ENCODE measurements at regions not wholly inside any gene's neighbourhood (a gene's known extent, or its start where the extent isn't known, plus 50 kb on each side); places are given as distances from the start of the nearest gene placed in this dataset.

DNA sequence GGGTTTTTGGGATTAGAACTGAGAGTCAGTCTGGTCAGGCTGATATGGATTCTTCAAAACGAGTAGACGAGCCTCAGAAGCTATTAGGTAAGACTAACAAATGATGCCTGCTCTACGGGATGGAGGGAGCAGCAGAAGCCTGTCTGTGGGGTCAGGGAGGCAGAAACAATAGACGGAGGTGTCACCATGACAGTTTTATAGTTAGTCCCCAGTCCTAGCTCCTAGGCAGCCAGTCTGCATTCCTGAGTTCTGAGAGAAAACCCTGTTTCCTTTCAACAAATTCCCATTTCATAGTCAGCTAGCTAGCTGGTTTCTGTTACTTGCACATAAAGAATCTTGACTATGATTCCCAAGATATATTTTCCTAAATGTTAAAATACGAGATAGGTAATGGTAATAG is 542.1 kb downstream of the PID1 start:
- Histone ChIP-seq H3K27ac (ENCODE audit: low read length) (no peak overlapping the region), H3K9me3 (ENCODE audit: control insufficient read depth, insufficient read depth, low read depth, low read length) (no peaks in the 10 kb centered on the region), H3K4me1 (ENCODE audit: control insufficient read depth, insufficient read depth, low read length) (no peaks in the 10 kb centered on the region), H3K27me3 (ENCODE audit: control insufficient read depth, insufficient read depth, low read length) (no peaks in the 10 kb centered on the region), H3K36me3 (ENCODE audit: control insufficient read depth, insufficient read depth, low read length) (no peaks in the 10 kb centered on the region), H3K4me3 (ENCODE audit: low read depth in 2 of 2, low read length in 2 of 2) (no peak overlapping the region)
- DNase-seq (ENCODE audit: low read depth, low spot score) (no peak), ATAC-seq (no peak)
- CTCF ChIA-PET = no interaction called here
- in situ Hi-C loops (cut with HindIII; ENCODE audit: low pct_unique_long_range_greater_than_20kb, low sequenced_read_pairs) (no loop called here), intact Hi-C loops (cut with micrococcal nuclease; ENCODE audit: unreplicated experiment) (no loop called here)
- POLR2A ChIA-PET = no interaction called here
- TF ChIP-seq SIN3A (IDR thresholded peaks at IDR 0.05; ENCODE audit: borderline replicate concordance, insufficient read depth, low read depth, low read length) = no peak
- TF ChIP-seq, protein P1, sequence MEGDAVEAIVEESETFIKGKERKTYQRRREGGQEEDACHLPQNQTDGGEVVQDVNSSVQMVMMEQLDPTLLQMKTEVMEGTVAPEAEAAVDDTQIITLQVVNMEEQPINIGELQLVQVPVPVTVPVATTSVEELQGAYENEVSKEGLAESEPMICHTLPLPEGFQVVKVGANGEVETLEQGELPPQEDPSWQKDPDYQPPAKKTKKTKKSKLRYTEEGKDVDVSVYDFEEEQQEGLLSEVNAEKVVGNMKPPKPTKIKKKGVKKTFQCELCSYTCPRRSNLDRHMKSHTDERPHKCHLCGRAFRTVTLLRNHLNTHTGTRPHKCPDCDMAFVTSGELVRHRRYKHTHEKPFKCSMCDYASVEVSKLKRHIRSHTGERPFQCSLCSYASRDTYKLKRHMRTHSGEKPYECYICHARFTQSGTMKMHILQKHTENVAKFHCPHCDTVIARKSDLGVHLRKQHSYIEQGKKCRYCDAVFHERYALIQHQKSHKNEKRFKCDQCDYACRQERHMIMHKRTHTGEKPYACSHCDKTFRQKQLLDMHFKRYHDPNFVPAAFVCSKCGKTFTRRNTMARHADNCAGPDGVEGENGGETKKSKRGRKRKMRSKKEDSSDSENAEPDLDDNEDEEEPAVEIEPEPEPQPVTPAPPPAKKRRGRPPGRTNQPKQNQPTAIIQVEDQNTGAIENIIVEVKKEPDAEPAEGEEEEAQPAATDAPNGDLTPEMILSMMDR (IDR thresholded peaks at IDR 0.05) = no peak
- no peak for TF ChIP-seq POLR2AphosphoS5 (IDR thresholded peaks at IDR 0.05; ENCODE audit: low read depth, low read length)
- TF ChIP-seq TCF7L2 (IDR thresholded peaks at IDR 0.05; ENCODE audit: low read depth, low read length) = no peak
- TF ChIP-seq, protein P2, sequence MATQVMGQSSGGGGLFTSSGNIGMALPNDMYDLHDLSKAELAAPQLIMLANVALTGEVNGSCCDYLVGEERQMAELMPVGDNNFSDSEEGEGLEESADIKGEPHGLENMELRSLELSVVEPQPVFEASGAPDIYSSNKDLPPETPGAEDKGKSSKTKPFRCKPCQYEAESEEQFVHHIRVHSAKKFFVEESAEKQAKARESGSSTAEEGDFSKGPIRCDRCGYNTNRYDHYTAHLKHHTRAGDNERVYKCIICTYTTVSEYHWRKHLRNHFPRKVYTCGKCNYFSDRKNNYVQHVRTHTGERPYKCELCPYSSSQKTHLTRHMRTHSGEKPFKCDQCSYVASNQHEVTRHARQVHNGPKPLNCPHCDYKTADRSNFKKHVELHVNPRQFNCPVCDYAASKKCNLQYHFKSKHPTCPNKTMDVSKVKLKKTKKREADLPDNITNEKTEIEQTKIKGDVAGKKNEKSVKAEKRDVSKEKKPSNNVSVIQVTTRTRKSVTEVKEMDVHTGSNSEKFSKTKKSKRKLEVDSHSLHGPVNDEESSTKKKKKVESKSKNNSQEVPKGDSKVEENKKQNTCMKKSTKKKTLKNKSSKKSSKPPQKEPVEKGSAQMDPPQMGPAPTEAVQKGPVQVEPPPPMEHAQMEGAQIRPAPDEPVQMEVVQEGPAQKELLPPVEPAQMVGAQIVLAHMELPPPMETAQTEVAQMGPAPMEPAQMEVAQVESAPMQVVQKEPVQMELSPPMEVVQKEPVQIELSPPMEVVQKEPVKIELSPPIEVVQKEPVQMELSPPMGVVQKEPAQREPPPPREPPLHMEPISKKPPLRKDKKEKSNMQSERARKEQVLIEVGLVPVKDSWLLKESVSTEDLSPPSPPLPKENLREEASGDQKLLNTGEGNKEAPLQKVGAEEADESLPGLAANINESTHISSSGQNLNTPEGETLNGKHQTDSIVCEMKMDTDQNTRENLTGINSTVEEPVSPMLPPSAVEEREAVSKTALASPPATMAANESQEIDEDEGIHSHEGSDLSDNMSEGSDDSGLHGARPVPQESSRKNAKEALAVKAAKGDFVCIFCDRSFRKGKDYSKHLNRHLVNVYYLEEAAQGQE (IDR thresholded peaks at IDR 0.05; ENCODE audit: insufficient read depth in 1 of 2, low read depth in 2 of 2, low read length in 1 of 2) = no peak
- BruUV-seq (replicated peaks) = no TSS peak

DNA sequence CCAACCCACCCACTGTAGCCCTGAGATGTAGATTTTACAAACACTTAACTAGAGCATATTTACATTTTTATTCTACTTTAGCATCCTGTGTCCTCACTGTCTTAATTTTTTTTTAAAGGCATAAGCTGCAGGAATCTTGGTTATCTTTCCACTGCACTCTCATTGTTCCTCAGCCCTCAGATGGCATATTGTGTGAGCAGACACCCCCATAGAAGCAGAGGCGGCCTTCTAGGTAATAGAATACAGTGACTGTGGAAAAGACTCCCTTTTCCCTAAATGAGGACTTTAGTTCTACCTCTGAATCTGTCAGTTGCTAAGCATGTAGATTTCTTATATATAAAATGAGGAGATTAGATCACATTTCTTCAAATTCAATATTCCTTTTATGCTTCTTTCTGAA is 543.5 kb upstream of the SPHKAP start:
- no TSS peak for BruUV-seq (replicated peaks)

More for the DNA sequence above, 543.5 kb upstream of the SPHKAP start:
- Histone ChIP-seq H3K9me3 (ENCODE audit: control insufficient read depth, insufficient read depth, low read depth, low read length) (no peaks in the 10 kb centered on the region), H3K27me3 (ENCODE audit: control insufficient read depth, insufficient read depth, low read length) (no peaks in the 10 kb centered on the region), H3K4me1 (ENCODE audit: control insufficient read depth, insufficient read depth, low read length) (no peaks in the 10 kb centered on the region), H3K27ac (ENCODE audit: low read length) (no peak overlapping the region), H3K36me3 (ENCODE audit: control insufficient read depth, insufficient read depth, low read length) (no peaks in the 10 kb centered on the region), H3K4me3 (ENCODE audit: low read depth in 2 of 2, low read length in 2 of 2) (no peak overlapping the region)
- DNase-seq (ENCODE audit: low read depth, low spot score) (no peak), ATAC-seq (no peak)
- in situ Hi-C loops (cut with HindIII; ENCODE audit: low pct_unique_long_range_greater_than_20kb, low sequenced_read_pairs) (no loop called here), intact Hi-C loops (cut with micrococcal nuclease; ENCODE audit: unreplicated experiment) (no loop called here)
- ChIA-PET CTCF (no interaction called here), POLR2A (no interaction called here)
- TF ChIP-seq POLR2AphosphoS5 (IDR thresholded peaks at IDR 0.05; ENCODE audit: low read depth, low read length) (no peak), SIN3A (IDR thresholded peaks at IDR 0.05; ENCODE audit: borderline replicate concordance, insufficient read depth, low read depth, low read length) (no peak), TCF7L2 (IDR thresholded peaks at IDR 0.05; ENCODE audit: low read depth, low read length) (no peak)
- TF ChIP-seq, protein P1 (IDR thresholded peaks at IDR 0.05) = no peak
- TF ChIP-seq, protein P2 (IDR thresholded peaks at IDR 0.05; ENCODE audit: insufficient read depth in 1 of 2, low read depth in 2 of 2, low read length in 1 of 2) = no peak

Measured in Panc1 (cell line).